ENCODE measurements at regions not wholly inside any gene's neighbourhood (a gene's known extent, or its start where the extent isn't known, plus 50 kb on each side); places are given as distances from the start of the nearest gene placed in this dataset.

DNA sequence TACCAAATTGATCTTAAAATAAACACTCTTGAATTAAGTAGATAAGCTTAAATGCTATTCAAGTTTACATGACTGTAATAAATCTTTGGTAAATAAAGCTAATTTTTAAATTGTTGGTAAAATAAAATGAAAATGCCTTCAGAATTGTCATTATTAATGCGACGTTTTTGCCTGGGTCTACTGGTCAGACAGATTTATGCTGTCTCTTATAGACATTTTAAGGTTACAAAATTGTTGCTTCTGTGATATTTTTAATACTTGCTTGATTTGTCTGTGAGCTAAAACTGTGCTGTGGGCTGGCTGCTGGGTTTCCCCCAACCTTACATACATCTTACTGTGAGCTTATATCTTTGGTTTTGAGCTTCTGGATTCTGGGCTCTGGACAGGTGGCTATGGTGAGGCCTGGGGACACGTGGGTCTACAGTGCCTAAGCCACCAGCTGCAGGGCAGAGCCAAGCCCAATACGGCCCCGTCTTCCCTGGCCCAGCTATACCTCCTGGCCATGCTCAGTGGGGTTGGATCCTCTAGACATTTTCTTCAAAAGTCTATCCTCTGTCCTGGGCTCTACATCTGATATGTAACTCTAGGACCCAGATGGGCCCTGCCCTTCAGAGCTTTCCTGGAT is 81.4 kb downstream of the ETS2 start:
- TF ChIP-seq EZH2 (IDR thresholded peaks at IDR 0.05; ENCODE audit: insufficient read depth, poor library complexity, severe bottlenecking) (no peak), EZH2phosphoT487 (IDR thresholded peaks at IDR 0.05; ENCODE audit: insufficient read depth, low read depth) (no peak)

All from GM23248 (cell line).